ENCODE measurements at regions not wholly inside any gene's neighbourhood (a gene's known extent, or its start where the extent isn't known, plus 50 kb on each side); places are given as distances from the start of the nearest gene placed in this dataset.
"Not testable (repeated sequence)": the region's sequence is repeated elsewhere in the genome, so short reads cannot be mapped to it uniquely, and the experiment has no call there.

DNA sequence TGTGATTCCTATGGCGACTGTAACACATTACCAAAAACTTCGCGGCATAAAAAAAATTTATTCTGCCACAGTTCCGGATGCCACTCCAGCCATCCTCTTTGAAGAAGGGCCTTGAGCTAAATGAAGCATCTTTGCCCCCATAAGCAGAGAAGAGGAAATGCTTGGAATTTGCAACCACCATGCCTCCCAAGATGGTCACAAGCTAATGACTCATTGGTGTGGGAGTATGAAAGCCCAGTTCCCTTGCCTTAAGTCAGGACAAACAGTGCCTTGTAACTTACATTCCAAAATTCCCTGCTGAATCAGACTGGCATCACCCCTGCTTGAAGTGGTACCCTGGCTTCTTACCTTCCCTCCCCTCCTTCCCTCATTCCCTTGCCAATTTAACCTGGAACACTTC is 1077.4 kb downstream of the EPHA3 start:
- no peaks in the 10 kb centered on the region for H3K4me1 ChIP-seq
- DNase-seq, result no peak
- intact Hi-C loops (cut with micrococcal nuclease), result no loop called here
- no peaks in the 10 kb centered on the region for H3K27me3 ChIP-seq (ENCODE audit: low read depth)
- TF ChIP-seq CTCF (IDR thresholded peaks at IDR 0.05; ENCODE audit: borderline replicate concordance), result no peak
- no peaks in the 10 kb centered on the region for H3K36me3 ChIP-seq
- no peak overlapping the region for H3K27ac ChIP-seq (replicated peaks)
- peaks cover 3% of the 10 kb centered on the region for H3K9me3 ChIP-seq (replicated peaks)
- no peak overlapping the region for H3K4me3 ChIP-seq

- DNase-seq; H3K4me3 ChIP-seq; H3K36me3 ChIP-seq; intact Hi-C loops (cut with micrococcal nuclease); H3K4me1 ChIP-seq; H3K27me3 ChIP-seq (ENCODE audit: low read depth); H3K27ac ChIP-seq (replicated peaks): not testable (repeated sequence)
- H3K9me3 ChIP-seq (replicated peaks), result peaks cover 12% of the 10 kb centered on the region
Measured at GRCh38 chr3:90197383-90197782, 1090.0 kb downstream of the EPHA3 start.

DNA sequence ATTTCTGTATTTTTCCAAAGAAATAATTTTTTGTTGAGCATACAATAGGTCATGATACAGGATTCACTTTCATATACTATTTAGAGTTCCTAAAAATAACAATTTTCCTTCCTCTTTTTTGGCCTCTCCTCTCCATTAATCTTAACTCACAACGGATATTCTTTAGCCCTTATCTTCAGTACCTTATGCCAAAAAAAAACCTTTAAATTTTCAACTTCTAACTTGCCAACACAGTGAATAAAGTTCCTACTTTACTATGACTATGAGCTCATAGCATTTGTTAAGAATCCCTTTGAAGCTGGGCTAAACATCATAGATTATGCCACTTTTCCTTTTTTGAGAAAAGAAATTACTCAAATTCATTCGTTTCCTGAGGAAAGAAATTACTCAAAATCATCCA is 1095.5 kb downstream of the EPHA3 start:
- H3K27me3 ChIP-seq (ENCODE audit: low read depth); DNase-seq; H3K9me3 ChIP-seq (replicated peaks); H3K27ac ChIP-seq (replicated peaks); H3K4me1 ChIP-seq; intact Hi-C loops (cut with micrococcal nuclease); H3K4me3 ChIP-seq; H3K36me3 ChIP-seq: not testable (repeated sequence)

DNA sequence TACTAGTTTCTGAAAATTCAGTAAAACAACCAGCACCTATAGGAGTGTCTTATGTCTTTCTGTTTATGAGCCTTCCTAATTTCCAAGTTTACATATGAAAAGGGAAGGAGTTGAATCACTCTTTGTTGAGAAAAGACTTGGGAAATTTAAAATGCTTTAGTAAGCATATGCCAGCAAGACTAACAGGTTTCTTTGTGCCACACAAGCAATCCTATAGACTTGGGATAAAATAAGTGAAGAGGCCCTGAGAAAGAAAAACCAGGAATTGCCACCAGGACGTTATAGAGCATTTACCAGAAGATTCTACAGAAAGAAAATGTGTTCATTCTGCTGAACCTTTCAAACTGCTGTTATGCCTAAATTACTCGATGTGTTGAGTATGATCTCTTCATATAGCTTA is 1099.1 kb downstream of the EPHA3 start:
- intact Hi-C loops (cut with micrococcal nuclease); H3K27ac ChIP-seq (replicated peaks); H3K27me3 ChIP-seq (ENCODE audit: low read depth); H3K36me3 ChIP-seq; H3K4me1 ChIP-seq; H3K4me3 ChIP-seq; H3K9me3 ChIP-seq (replicated peaks); DNase-seq: not testable (repeated sequence)

DNA sequence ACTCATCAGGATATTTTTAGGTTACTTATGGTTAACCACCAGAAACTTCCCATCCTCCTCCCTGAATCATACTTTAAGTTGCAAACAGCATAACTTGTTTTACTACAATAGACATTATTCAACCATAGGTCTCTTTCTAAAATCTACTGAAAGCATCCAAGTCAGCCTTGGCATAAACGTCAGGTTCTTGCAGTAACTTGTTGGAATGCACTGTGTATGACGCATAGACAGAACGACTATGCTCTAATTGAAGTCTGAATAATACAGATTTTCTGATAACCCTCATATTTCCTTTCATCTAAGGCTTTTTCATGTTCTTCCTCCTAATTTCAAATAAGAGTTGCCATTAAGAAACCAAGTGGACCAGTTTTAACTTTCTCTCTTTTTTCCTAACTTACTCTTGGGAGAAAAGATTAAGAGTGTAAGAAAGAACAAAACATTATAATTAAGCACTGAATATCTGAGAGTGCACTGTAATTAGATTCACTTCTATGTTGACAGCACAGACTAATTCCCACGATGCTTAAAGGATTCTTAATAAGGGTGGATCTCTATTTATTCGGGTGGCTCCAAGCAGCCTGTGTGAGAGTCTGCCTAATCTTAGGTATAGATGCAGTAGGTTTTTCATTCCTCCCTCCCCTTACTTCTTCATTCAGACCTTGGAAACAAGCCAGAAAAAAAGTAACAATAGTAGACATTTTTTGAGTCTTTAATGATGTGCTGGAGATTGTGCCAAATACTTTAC is 1100.1 kb downstream of the EPHA3 start:
- H3K27me3 ChIP-seq (ENCODE audit: low read depth); H3K27ac ChIP-seq (replicated peaks); H3K4me1 ChIP-seq; H3K4me3 ChIP-seq; H3K9me3 ChIP-seq (replicated peaks); H3K36me3 ChIP-seq; DNase-seq; intact Hi-C loops (cut with micrococcal nuclease): not testable (repeated sequence)

DNA sequence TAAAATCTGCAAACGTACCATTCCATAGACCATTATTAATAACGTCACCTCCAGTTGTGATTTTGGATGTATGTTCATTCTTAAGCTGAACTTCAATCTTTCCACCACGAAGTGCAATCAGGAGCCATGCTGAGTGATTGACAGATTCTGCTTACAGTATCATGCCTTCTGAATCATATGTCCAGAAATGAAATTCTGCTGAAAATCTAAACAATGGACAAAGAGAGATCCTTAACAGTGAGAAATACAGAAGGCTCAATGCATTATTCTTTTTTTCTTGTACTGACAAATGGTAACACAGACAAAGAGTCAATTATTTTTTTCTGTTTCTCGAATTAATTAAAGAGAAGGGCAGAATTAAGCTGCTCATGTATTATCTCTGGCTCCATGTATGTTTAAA is 1114.5 kb downstream of the EPHA3 start:
- Histone ChIP-seq H3K27ac (replicated peaks) (no peak overlapping the region), H3K9me3 (replicated peaks) (peaks cover 25% of the 10 kb centered on the region), H3K36me3 (no peaks in the 10 kb centered on the region), H3K4me3 (no peak overlapping the region), H3K27me3 (ENCODE audit: low read depth) (no peaks in the 10 kb centered on the region), H3K4me1 (no peaks in the 10 kb centered on the region)
- no peak for TF ChIP-seq CTCF (IDR thresholded peaks at IDR 0.05; ENCODE audit: borderline replicate concordance)
- no peak for DNase-seq
- intact Hi-C loops (cut with micrococcal nuclease), result no loop called here

DNA sequence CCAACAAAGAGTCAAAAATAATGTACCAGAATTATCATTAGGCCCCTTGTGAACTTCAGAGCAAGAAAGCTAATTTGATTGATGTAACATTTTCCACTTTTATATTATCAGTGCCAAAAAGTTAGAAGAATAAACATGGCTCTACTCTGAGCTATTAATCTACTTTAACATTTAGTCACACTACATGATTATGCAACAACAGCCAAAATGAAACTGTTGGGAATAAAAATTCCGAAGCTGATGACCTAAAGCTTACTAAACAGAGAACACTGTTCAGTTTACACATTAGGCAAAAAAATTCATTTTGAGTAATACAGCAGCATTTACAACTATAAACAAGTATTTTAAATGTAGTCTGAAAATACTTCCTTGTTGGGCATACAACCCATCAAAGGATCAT is 1134.1 kb downstream of the EPHA3 start:
- no peak for TF ChIP-seq CTCF (IDR thresholded peaks at IDR 0.05; ENCODE audit: borderline replicate concordance)
- H3K27me3 ChIP-seq (ENCODE audit: low read depth), result no peaks in the 10 kb centered on the region
- peaks cover 41% of the 10 kb centered on the region for H3K9me3 ChIP-seq (replicated peaks)
- DNase-seq, result no peak
- intact Hi-C loops (cut with micrococcal nuclease), result no loop called here
- no peak overlapping the region for H3K27ac ChIP-seq (replicated peaks)
- no peak overlapping the region for H3K4me3 ChIP-seq
- no peaks in the 10 kb centered on the region for H3K4me1 ChIP-seq
- H3K36me3 ChIP-seq, result no peaks in the 10 kb centered on the region

Measured in left ventricle myocardium inferior (tissue), 1 donor.